ENCODE measurements at regions not wholly inside any gene's neighbourhood (a gene's known extent, or its start where the extent isn't known, plus 50 kb on each side); places are given as distances from the start of the nearest gene placed in this dataset.

DNA sequence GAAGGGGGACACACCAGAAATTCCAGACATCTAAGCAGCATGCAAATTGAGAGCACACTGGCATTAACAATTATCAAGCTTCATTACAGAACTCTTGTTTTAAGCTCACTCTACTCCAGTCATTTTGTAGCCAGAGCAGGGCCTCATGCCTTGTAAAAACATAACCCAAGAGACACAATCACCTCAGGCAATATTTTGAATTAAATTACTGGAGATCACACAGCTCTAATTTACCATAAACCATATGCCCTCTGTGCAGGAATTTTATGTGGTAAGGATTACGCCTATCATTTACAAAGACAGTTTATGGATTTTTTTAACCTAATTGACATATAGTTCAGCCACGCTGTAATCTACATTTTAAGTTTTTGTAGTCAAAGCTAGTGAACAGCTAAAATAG lies 414.1 kb upstream of the DDI1 start:
- TF ChIP-seq, protein P1, sequence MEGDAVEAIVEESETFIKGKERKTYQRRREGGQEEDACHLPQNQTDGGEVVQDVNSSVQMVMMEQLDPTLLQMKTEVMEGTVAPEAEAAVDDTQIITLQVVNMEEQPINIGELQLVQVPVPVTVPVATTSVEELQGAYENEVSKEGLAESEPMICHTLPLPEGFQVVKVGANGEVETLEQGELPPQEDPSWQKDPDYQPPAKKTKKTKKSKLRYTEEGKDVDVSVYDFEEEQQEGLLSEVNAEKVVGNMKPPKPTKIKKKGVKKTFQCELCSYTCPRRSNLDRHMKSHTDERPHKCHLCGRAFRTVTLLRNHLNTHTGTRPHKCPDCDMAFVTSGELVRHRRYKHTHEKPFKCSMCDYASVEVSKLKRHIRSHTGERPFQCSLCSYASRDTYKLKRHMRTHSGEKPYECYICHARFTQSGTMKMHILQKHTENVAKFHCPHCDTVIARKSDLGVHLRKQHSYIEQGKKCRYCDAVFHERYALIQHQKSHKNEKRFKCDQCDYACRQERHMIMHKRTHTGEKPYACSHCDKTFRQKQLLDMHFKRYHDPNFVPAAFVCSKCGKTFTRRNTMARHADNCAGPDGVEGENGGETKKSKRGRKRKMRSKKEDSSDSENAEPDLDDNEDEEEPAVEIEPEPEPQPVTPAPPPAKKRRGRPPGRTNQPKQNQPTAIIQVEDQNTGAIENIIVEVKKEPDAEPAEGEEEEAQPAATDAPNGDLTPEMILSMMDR (IDR thresholded peaks at IDR 0.05; ENCODE audit: low read depth, low read length, missing input control) = no peak
- no peak for TF ChIP-seq TAF1 (conservative IDR thresholded peaks at IDR 0.05)
- no peak for TF ChIP-seq SP1 (IDR thresholded peaks at IDR 0.05)
- TF ChIP-seq, protein P2, sequence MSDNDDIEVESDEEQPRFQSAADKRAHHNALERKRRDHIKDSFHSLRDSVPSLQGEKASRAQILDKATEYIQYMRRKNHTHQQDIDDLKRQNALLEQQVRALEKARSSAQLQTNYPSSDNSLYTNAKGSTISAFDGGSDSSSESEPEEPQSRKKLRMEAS (IDR thresholded peaks at IDR 0.05) = no peak
- no peak for TF ChIP-seq HNF4G (IDR thresholded peaks at IDR 0.05)
- TF ChIP-seq JUND (IDR thresholded peaks at IDR 0.05) = no peak
- no peak for TF ChIP-seq HNF4A (conservative IDR thresholded peaks at IDR 0.05)

All from liver (tissue), 3 donors.